ENCODE measurements at regions not wholly inside any gene's neighbourhood (a gene's known extent, or its start where the extent isn't known, plus 50 kb on each side); places are given as distances from the start of the nearest gene placed in this dataset.
"Not testable (repeated sequence)": the region's sequence is repeated elsewhere in the genome, so short reads cannot be mapped to it uniquely, and the experiment has no call there.

- in situ Hi-C loops (cut with MboI; ENCODE audit: low sequenced_read_pairs) = no loop called here
Measured at GRCh38 chr12:65720136-65721130, 103.8 kb upstream of the HMGA2 start.

- in situ Hi-C loops (cut with MboI; ENCODE audit: low sequenced_read_pairs) = no loop called here
Measured at GRCh38 chr12:65721541-65722190, 102.6 kb upstream of the HMGA2 start.

GRCh38 chr12:65725376-65725775, 98.9 kb upstream of the HMGA2 start:
- in situ Hi-C loops (cut with MboI; ENCODE audit: low sequenced_read_pairs) = no loop called here

GRCh38 chr12:65728455-65728847, 95.8 kb upstream of the HMGA2 start:
- in situ Hi-C loops (cut with MboI; ENCODE audit: low sequenced_read_pairs) = no loop called here

GRCh38 chr12:65728848-65729793, 95.2 kb upstream of the HMGA2 start:
- in situ Hi-C loops (cut with MboI; ENCODE audit: low sequenced_read_pairs) = no loop called here

GRCh38 chr12:65731771-65732170, 92.5 kb upstream of the HMGA2 start:
- in situ Hi-C loops (cut with MboI; ENCODE audit: low sequenced_read_pairs) = no loop called here

- in situ Hi-C loops (cut with MboI; ENCODE audit: low sequenced_read_pairs) = not testable (repeated sequence)
Measured at GRCh38 chr12:65733643-65734042, 90.6 kb upstream of the HMGA2 start.

- in situ Hi-C loops (cut with MboI; ENCODE audit: low sequenced_read_pairs) = no loop called here
Measured at GRCh38 chr12:65734226-65734625, 90.1 kb upstream of the HMGA2 start.

GRCh38 chr12:65739606-65740005, 84.7 kb upstream of the HMGA2 start:
- in situ Hi-C loops (cut with MboI; ENCODE audit: low sequenced_read_pairs) = no loop called here

GRCh38 chr12:65740506-65740872, 83.8 kb upstream of the HMGA2 start:
- in situ Hi-C loops (cut with MboI; ENCODE audit: low sequenced_read_pairs) = no loop called here

GRCh38 chr12:65740873-65741600, 83.2 kb upstream of the HMGA2 start:
- in situ Hi-C loops (cut with MboI; ENCODE audit: low sequenced_read_pairs) = no loop called here

GRCh38 chr12:65741656-65742017, 82.6 kb upstream of the HMGA2 start:
- in situ Hi-C loops (cut with MboI; ENCODE audit: low sequenced_read_pairs) = no loop called here

- in situ Hi-C loops (cut with MboI; ENCODE audit: low sequenced_read_pairs) = no loop called here
Measured at GRCh38 chr12:65742018-65743010, 82.0 kb upstream of the HMGA2 start.

GRCh38 chr12:65744236-65744840, 79.9 kb upstream of the HMGA2 start:
- in situ Hi-C loops (cut with MboI; ENCODE audit: low sequenced_read_pairs) = not testable (repeated sequence)

GRCh38 chr12:65747338-65747737, 76.9 kb upstream of the HMGA2 start:
- in situ Hi-C loops (cut with MboI; ENCODE audit: low sequenced_read_pairs) = no loop called here

- in situ Hi-C loops (cut with MboI; ENCODE audit: low sequenced_read_pairs) = no loop called here
Measured at GRCh38 chr12:65748332-65748731, 76.0 kb upstream of the HMGA2 start.

- in situ Hi-C loops (cut with MboI; ENCODE audit: low sequenced_read_pairs) = no loop called here
Measured at GRCh38 chr12:65754290-65754689, 70.0 kb upstream of the HMGA2 start.

- in situ Hi-C loops (cut with MboI; ENCODE audit: low sequenced_read_pairs) = no loop called here
Measured at GRCh38 chr12:65754744-65755595, 69.3 kb upstream of the HMGA2 start.
